H1 (cell line): ENCODE measurements at regions not wholly inside any gene's neighbourhood (a gene's known extent, or its start where the extent isn't known, plus 50 kb on each side); places are given as distances from the start of the nearest gene placed in this dataset.

Source experiments
- CTCF ChIA-PET: fragments of 300-600 bp; sonication (Branson Sonifier 250); formaldehyde crosslinking; loops from one replicate; lab custom pipeline; 2021; ENCODE audit not compliant: partially characterized antibody; lab: Charles Lee
- POLR2A ChIA-PET: fragments of 300-600 bp; sonication (Branson Sonifier 250); formaldehyde crosslinking; loops from one replicate; lab custom pipeline; 2021; ENCODE audit warnings: inconsistent platforms; ENCODE audit not compliant: partially characterized antibody; lab: Charles Lee
- DNase-seq, 2 experiments: peaks; one replicate each; pipeline versions ENCODE4 v3.0.0 to v3.0.0-alpha.2; 2010 to 2022; ENCODE audit warnings: low spot score in 2 of 2, low read depth in 1 of 2, mixed read lengths in 1 of 2
- FAIRE-seq: peaks from 2 replicates; lab custom pipeline; 2011; peaks lifted over from hg19 to GRCh38; lab: Jason Lieb, UNC
- H2AFZ ChIP-seq: 2 replicates; pipeline ENCODE4 v1.8.1; 2012; ENCODE audit warnings: low read length, inconsistent platforms
- H2AK5ac ChIP-seq: 2 replicates; pipeline ENCODE4 v1.6.1; 2013; ENCODE audit warnings: low read depth, low read length
- H2BK120ac ChIP-seq: replicated peaks from 2 replicates; pipeline ENCODE3; 2013; ENCODE audit warnings: low read depth, low read length, inconsistent platforms
- H2BK12ac ChIP-seq: 2 replicates; pipeline ENCODE4 v1.6.1; 2013; ENCODE audit warnings: low read depth, low read length
- H2BK15ac ChIP-seq: 2 replicates; pipeline ENCODE4 v1.6.1; 2013; ENCODE audit warnings: low read length
- H2BK20ac ChIP-seq: 2 replicates; pipeline ENCODE4 v1.6.1; 2013; ENCODE audit warnings: low read length
- H2BK5ac ChIP-seq: 2 replicates; pipeline ENCODE4 v1.6.1; 2013; ENCODE audit warnings: low read depth, low read length
- H3K14ac ChIP-seq: 2 replicates; pipeline ENCODE4 v1.6.1; 2013; ENCODE audit warnings: inconsistent platforms; ENCODE audit not compliant: insufficient read length
- H3K18ac ChIP-seq: 2 replicates; pipeline ENCODE4 v1.6.1; 2013; ENCODE audit warnings: low read length; ENCODE audit errors: extremely low read depth
- H3K23ac ChIP-seq: 2 replicates; pipeline ENCODE4 v1.6.1; 2013; ENCODE audit warnings: inconsistent platforms; ENCODE audit not compliant: insufficient read length
- H3K23me2 ChIP-seq: 2 replicates; pipeline ENCODE4 v1.6.1; 2013; ENCODE audit warnings: low read depth, low read length
- H3K27ac ChIP-seq: 2 replicates; pipeline ENCODE4 v1.6.1; 2011; ENCODE audit warnings: low read depth, low read length, inconsistent platforms
- H3K27me3 ChIP-seq, 4 experiments: replicated peaks in 1 of 4; 1 replicate in 1 of 4; 2 replicates in 3 of 4; pipeline versions ENCODE4 v1.6.1 to v1.8.1; 2011 to 2013; ENCODE audit warnings: low read length in 3 of 4, mild to moderate bottlenecking in 3 of 4, inconsistent platforms in 2 of 4, mixed read lengths in 2 of 4, moderate library complexity in 1 of 4; ENCODE audit not compliant: control insufficient read depth in 3 of 4, insufficient read depth in 3 of 4; ENCODE audit errors: extremely low read depth in 1 of 4
- H3K36me3 ChIP-seq, 4 experiments: 2 replicates each; pipeline versions ENCODE4 v1.6.1 to v1.8.1; 2011 to 2013; ENCODE audit warnings: mild to moderate bottlenecking in 4 of 4, low read length in 3 of 4, moderate library complexity in 2 of 4, control low read depth in 1 of 4, inconsistent platforms in 1 of 4; ENCODE audit not compliant: insufficient read depth in 4 of 4, control insufficient read depth in 2 of 4
- H3K4ac ChIP-seq: replicated peaks from 2 replicates; pipeline ENCODE3; 2013; ENCODE audit warnings: low read length, low read depth, mixed read lengths, inconsistent platforms; ENCODE audit not compliant: insufficient read length
- H3K4me1 ChIP-seq, 4 experiments: replicated peaks in 1 of 4; 1 replicate in 1 of 4; 2 replicates in 3 of 4; pipeline versions ENCODE4 v1.6.1 to v1.8.1; 2011 to 2013; ENCODE audit warnings: low read length in 3 of 4, inconsistent platforms in 2 of 4, mixed read lengths in 1 of 4; ENCODE audit not compliant: insufficient read depth in 4 of 4, control insufficient read depth in 3 of 4
- H3K4me2 ChIP-seq, 2 experiments: 2 replicates each; pipeline versions ENCODE4 v1.6.1 to v1.8.1; 2011 to 2013; ENCODE audit warnings: low read depth in 2 of 2, low read length in 2 of 2, control low read depth in 1 of 2, inconsistent platforms in 1 of 2, mild to moderate bottlenecking in 1 of 2; ENCODE audit not compliant: insufficient read depth in 1 of 2
- H3K4me3 ChIP-seq, 4 experiments: fragments of 200-600, 300-600 bp in 1 of 4; sonication (generic), shearing (Covaris generic), sonication (Bioruptor Twin) in 1 of 4; 2 replicates each; pipeline versions ENCODE4 v1.5.1 to v1.8.1; 2011 to 2016; ENCODE audit warnings: low read length in 4 of 4, low read depth in 3 of 4, control low read depth in 2 of 4, inconsistent platforms in 2 of 4, mild to moderate bottlenecking in 2 of 4, mixed read lengths in 1 of 4, moderate library complexity in 1 of 4; ENCODE audit not compliant: insufficient read depth in 2 of 4; ENCODE audit errors: extremely low read depth in 1 of 4
- H3K56ac ChIP-seq: replicated peaks from 2 replicates; pipeline ENCODE3; 2013; ENCODE audit warnings: low read depth, mild to moderate bottlenecking, mixed read lengths, low read length, inconsistent platforms; ENCODE audit not compliant: insufficient read length
- H3K79me1 ChIP-seq: 2 replicates; pipeline ENCODE4 v1.6.1; 2013; ENCODE audit warnings: low read depth, low read length, control low read depth
- H3K79me2 ChIP-seq, 2 experiments: 2 replicates each; pipeline versions ENCODE4 v1.6.1 to v1.8.1; 2012 to 2013; ENCODE audit warnings: low read length in 2 of 2, mild to moderate bottlenecking in 2 of 2, inconsistent platforms in 1 of 2; ENCODE audit not compliant: insufficient read depth in 2 of 2, control insufficient read depth in 1 of 2
- H3K9ac ChIP-seq, 4 experiments: replicated peaks in 1 of 4; 1 replicate in 1 of 4; 2 replicates in 3 of 4; pipeline versions ENCODE4 v1.6.1 to v1.8.1; 2011 to 2013; ENCODE audit warnings: low read depth in 3 of 4, low read length in 3 of 4, control low read depth in 2 of 4, mild to moderate bottlenecking in 2 of 4, moderate library complexity in 2 of 4, inconsistent platforms in 1 of 4; ENCODE audit errors: extremely low read depth in 1 of 4
- H3K9me3 ChIP-seq, 2 experiments: 2 replicates each; pipeline versions ENCODE4 v1.6.1 to v1.8.1; 2012 to 2013; ENCODE audit warnings: mild to moderate bottlenecking in 2 of 2, moderate library complexity in 2 of 2, control low read depth in 1 of 2, inconsistent platforms in 1 of 2, low read depth in 1 of 2, low read length in 1 of 2, mixed read lengths in 1 of 2; ENCODE audit not compliant: insufficient read depth in 2 of 2
- H4K20me1 ChIP-seq, 2 experiments: replicated peaks in 1 of 2; 2 replicates each; pipeline versions ENCODE3 to v1.8.1; 2011 to 2013; ENCODE audit warnings: inconsistent platforms in 2 of 2, low read length in 2 of 2, mild to moderate bottlenecking in 1 of 2; ENCODE audit not compliant: insufficient read depth in 2 of 2, control insufficient read depth in 1 of 2
- H4K5ac ChIP-seq: 2 replicates; pipeline ENCODE4 v1.6.1; 2013; ENCODE audit warnings: low read length, low read depth, mixed read lengths, inconsistent platforms; ENCODE audit not compliant: insufficient read length
- H4K8ac ChIP-seq: 2 replicates; pipeline ENCODE4 v1.8.0; 2013; ENCODE audit warnings: mild to moderate bottlenecking, moderate library complexity, low read length, inconsistent platforms; ENCODE audit not compliant: insufficient read depth; ENCODE audit errors: extremely low read depth
- H4K91ac ChIP-seq: replicated peaks from 2 replicates; pipeline ENCODE3; 2013; ENCODE audit warnings: low read length, mixed read lengths, inconsistent platforms; ENCODE audit not compliant: insufficient read length
- ASH2L ChIP-seq: fragments of 200-600, 300-600 bp; sonication (generic); IDR thresholded peaks from one replicate; pipeline ENCODE4 v1.7.1; 2017; ENCODE audit warnings: low read length
- BACH1 ChIP-seq: IDR thresholded peaks from 2 replicates; pipeline ENCODE4 v1.6.1; 2012; ENCODE audit warnings: low read length, improper control_type of control experiment
- CHD1 ChIP-seq: IDR thresholded peaks from 2 replicates; pipeline ENCODE4 v1.6.1; 2012; ENCODE audit warnings: low read depth, low read length, improper control_type of control experiment
- CHD2 ChIP-seq: IDR thresholded peaks from 2 replicates; pipeline ENCODE4 v1.6.1; 2012; ENCODE audit warnings: low read length, improper control_type of control experiment
- GABPA ChIP-seq: IDR thresholded peaks from 2 replicates; pipeline ENCODE4 v1.6.1; 2011; ENCODE audit warnings: mild to moderate bottlenecking, low read length, moderate library complexity, borderline replicate concordance; ENCODE audit not compliant: insufficient read depth
- HDAC6 ChIP-seq: IDR thresholded peaks from one replicate; pipeline ENCODE4 v1.7.1; 2012; ENCODE audit warnings: low read depth, mild to moderate bottlenecking, inconsistent platforms, low read length, moderate library complexity
- KDM5A ChIP-seq: fragments of 200-600 bp; IDR thresholded peaks from 2 replicates; pipeline ENCODE4 v1.7.1; 2012; ENCODE audit warnings: mild to moderate bottlenecking, low read length, inconsistent platforms, mixed read lengths
- PHF8 ChIP-seq: fragments of 200-600 bp; sonication (generic); conservative IDR thresholded peaks from 2 replicates; pipeline ENCODE4 v1.7.1; 2012; ENCODE audit warnings: low read depth, mild to moderate bottlenecking, inconsistent platforms, low read length, moderate library complexity
- SIN3A ChIP-seq, 2 experiments: IDR thresholded peaks in 1 of 2; conservative IDR thresholded peaks in 1 of 2; 2 replicates each; pipeline ENCODE4 v1.6.1; 2011 to 2012; ENCODE audit warnings: low read length in 2 of 2, improper control_type of control experiment in 1 of 2, low read depth in 1 of 2, mild to moderate bottlenecking in 1 of 2
- SUZ12 ChIP-seq: fragments of 200-600 bp; sonication (generic); IDR thresholded peaks from 2 replicates; pipeline ENCODE4 v1.6.1; 2012; ENCODE audit warnings: mild to moderate bottlenecking, inconsistent platforms, low read length, moderate library complexity, mixed read lengths
- ZNF274 ChIP-seq: IDR thresholded peaks from 2 replicates; pipeline ENCODE4 v1.7.0; 2012; ENCODE audit warnings: low read length, borderline replicate concordance; ENCODE audit errors: extremely low read depth
- WGBS, 2 experiments: shearing (Covaris generic) in 1 of 2; methylation state at CpG; one replicate each; pipeline versions ENCODE4 v1.1.6 to v1.1.7; 2013 to 2015; ENCODE audit warnings: low lambda C conversion rate in 2 of 2, mixed read lengths in 2 of 2, inconsistent platforms in 1 of 2, low coverage in 1 of 2, missing lambda C conversion rate in 1 of 2; ENCODE audit not compliant: insufficient replicate concordance in 2 of 2, insufficient coverage in 1 of 2, insufficient read length in 1 of 2; ENCODE audit errors: extremely low coverage in 1 of 2, missing lambda C conversion rate in 1 of 2; 5-methylcytosine and 5-hydroxymethylcytosine counted together

GRCh38 chr18:73900106-73900835, 247.4 kb downstream of the FBXO15 start:
- no peak overlapping the region for H2AK5ac ChIP-seq
- no peak overlapping the region for H3K14ac ChIP-seq
- WGBS, 2 experiments: 79% methylated on average over 7 of the region's 7 CpGs; no CpG with 5 or more reads in 1 of the 2 experiments
- no peaks in the 10 kb centered on the region for H3K9me3 ChIP-seq
- H2AFZ ChIP-seq: no peak overlapping the region
- no peak overlapping the region for H3K27ac ChIP-seq
- peaks cover 0 to 14% (median 0%) of the 10 kb centered on the region in 4 experiments; a peak in 5 of 7 replicates for H3K27me3 ChIP-seq
- H3K4ac ChIP-seq: no peak overlapping the region
- no peak overlapping the region for H3K4me3 ChIP-seq
- no peaks in the 10 kb centered on the region for H3K79me2 ChIP-seq
- H3K36me3 ChIP-seq: no peaks in the 10 kb centered on the region
- no peak overlapping the region for H3K23ac ChIP-seq
- no peak overlapping the region for H2BK15ac ChIP-seq
- TF ChIP-seq CHD1 (no peak), GABPA (no peak), ASH2L (no peak), BACH1 (no peak), HDAC6 (no peak), SIN3A (conservative IDR thresholded peaks at IDR 0.05 in 1 of 2, IDR thresholded peaks at IDR 0.05 in 1 of 2; ENCODE audit: low read depth in 1 of 2, low read length in 2 of 2) (no peak), CHD2 (no peak), ZNF274 (no peak), PHF8 (no peak), SUZ12 (no peak), KDM5A (no peak)
- ChIA-PET POLR2A (no interaction called here), CTCF (interaction anchor here (0.5 to 0.9 kb wide), 5 partner anchors 22 to 1147 kb away, joined by 3 to 5 read pairs (median 3); no protein-coding TSS in a partner anchor)
- FAIRE-seq: no peak
- H3K9ac ChIP-seq: no peak overlapping the region
- H3K23me2 ChIP-seq: no peaks in the 10 kb centered on the region
- H4K5ac ChIP-seq: no peak overlapping the region
- H2BK20ac ChIP-seq: no peak overlapping the region
- H3K4me1 ChIP-seq: peaks cover 0 to 16% (median 5%) of the 10 kb centered on the region in 4 experiments; a peak in 5 of 7 replicates
- no peak overlapping the region for H4K91ac ChIP-seq
- H4K20me1 ChIP-seq: peaks cover 0 to 2% of the 10 kb centered on the region in 2 experiments
- H2BK12ac ChIP-seq: no peak overlapping the region
- H3K4me2 ChIP-seq: no peak overlapping the region
- no peak overlapping the region for H4K8ac ChIP-seq
- DNase-seq: no peak
- H3K18ac ChIP-seq: no peak overlapping the region
- no peak overlapping the region for H3K56ac ChIP-seq
- H2BK5ac ChIP-seq: no peak overlapping the region
- no peaks in the 10 kb centered on the region for H3K79me1 ChIP-seq
- no peak overlapping the region for H2BK120ac ChIP-seq
